NCI-H82 (cell line): ENCODE measurements at regions not wholly inside any gene's neighbourhood (a gene's known extent, or its start where the extent isn't known, plus 50 kb on each side); places are given as distances from the start of the nearest gene placed in this dataset.

Experiments
- DNase-seq: peaks from one replicate; lab custom pipeline; 2025; lab: John Stamatoyannopoulos, UW

- no peak for DNase-seq
Observed at GRCh38 chr21:39022863-39023693, 160.2 kb downstream of the PSMG1 start.

GRCh38 chr21:39022466-39022862, 160.8 kb downstream of the PSMG1 start:
- no peak for DNase-seq

GRCh38 chr21:39022035-39022434, 161.2 kb downstream of the PSMG1 start:
- no peak for DNase-seq

GRCh38 chr21:39021478-39021832, 161.8 kb downstream of the PSMG1 start:
- no peak for DNase-seq

- DNase-seq: no peak
Observed at GRCh38 chr21:39020751-39021477, 162.3 kb downstream of the PSMG1 start.

- no peak for DNase-seq
Observed at GRCh38 chr21:39018730-39019129, 164.5 kb downstream of the PSMG1 start.

GRCh38 chr21:39016740-39017315, 166.4 kb downstream of the PSMG1 start:
- DNase-seq: no peak

- DNase-seq: no peak
Observed at GRCh38 chr21:39014747-39015146, 168.5 kb downstream of the PSMG1 start.

- DNase-seq: no peak
Observed at GRCh38 chr21:39012326-39013230, 170.7 kb downstream of the PSMG1 start.

GRCh38 chr21:39011911-39012310, 171.3 kb downstream of the PSMG1 start:
- DNase-seq: no peak

GRCh38 chr21:39010629-39011404, 172.4 kb downstream of the PSMG1 start:
- no peak for DNase-seq

GRCh38 chr21:39009587-39010225, 173.5 kb downstream of the PSMG1 start:
- DNase-seq: no peak

- DNase-seq: no peak
Observed at GRCh38 chr21:39007985-39008384, 175.3 kb downstream of the PSMG1 start.

- no peak for DNase-seq
Observed at GRCh38 chr21:39007532-39007931, 175.7 kb downstream of the PSMG1 start.

GRCh38 chr21:39006571-39007311, 176.5 kb downstream of the PSMG1 start:
- DNase-seq: no peak

- no peak for DNase-seq
Observed at GRCh38 chr21:39005502-39005787, 177.8 kb downstream of the PSMG1 start.

- peak; percentile 50 for DNase-seq
Observed at GRCh38 chr21:39004634-39005501, 178.4 kb downstream of the PSMG1 start.

- no peak for DNase-seq
Observed at GRCh38 chr21:39003982-39004633, 179.1 kb downstream of the PSMG1 start.

- no peak for DNase-seq
Observed at GRCh38 chr21:39001341-39001740, 181.9 kb downstream of the PSMG1 start.
